HG03558 (cell line): ENCODE measurements at regions not wholly inside any gene's neighbourhood (a gene's known extent, or its start where the extent isn't known, plus 50 kb on each side); places are given as distances from the start of the nearest gene placed in this dataset.
A peak's percentile ranks its signal among the peaks of the same experiment; 100 is the strongest.
"Not testable (repeated sequence)": the region's sequence is repeated elsewhere in the genome, so short reads cannot be mapped to it uniquely, and the experiment has no call there.

Experiments
- ATAC-seq: cut with Tn5 transposase; IDR thresholded peaks from one replicate; pipeline ENCODE4 v1.9.1; 2021; ENCODE audit warnings: moderate number of reproducible peaks; ENCODE audit not compliant: unreplicated experiment; ENCODE audit errors: extremely low read depth

DNA sequence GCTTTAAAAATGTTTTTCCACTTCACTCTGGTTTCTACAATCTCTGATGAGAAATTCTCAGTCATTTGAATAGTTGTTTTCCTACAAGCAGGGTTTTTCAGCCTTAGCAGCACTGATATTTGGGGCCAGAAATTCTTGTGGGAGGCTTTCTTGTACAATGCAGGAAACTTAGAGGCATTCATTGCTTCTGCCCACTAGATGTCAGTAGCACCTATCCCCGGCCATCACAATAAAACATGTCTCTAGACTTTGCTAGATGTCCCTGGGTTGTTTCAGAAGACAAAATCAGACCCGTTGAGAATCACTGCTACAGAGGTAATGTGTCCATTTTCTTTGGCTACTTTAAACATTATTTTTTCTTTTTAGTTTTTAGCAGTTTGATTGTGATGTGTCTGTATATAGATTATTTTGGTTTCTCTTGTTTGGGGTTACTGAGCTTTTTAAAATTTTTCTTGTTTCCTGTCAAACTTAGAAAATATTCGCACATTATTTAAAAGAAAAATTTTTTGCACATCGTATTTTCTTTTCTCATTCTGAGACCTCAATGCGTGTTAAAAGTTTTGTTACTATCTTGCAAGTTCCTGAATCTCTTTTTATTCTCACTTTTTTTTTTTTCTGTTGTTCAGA is 60.8 kb upstream of the CCDC179 start:
- ATAC-seq, result peak; percentile 93

DNA sequence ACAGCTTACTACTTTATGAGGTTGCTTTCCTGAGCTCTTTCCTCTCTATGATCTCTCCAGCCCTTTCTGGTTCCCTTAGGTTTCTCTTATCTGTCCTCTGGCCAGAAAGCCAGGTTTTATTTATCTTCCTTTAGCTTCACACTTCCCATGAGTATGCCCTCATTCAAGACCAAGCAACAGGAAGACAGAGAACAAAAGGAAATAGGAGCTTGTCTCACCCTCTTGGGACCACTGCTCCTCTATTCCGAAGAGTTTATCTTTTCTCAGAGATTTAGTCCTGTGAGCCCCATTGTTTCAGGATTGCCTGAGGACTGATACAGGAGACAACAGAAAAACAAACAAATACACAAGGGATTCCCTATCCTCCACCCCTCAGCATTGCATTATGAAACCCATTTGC is 62.4 kb upstream of the CCDC179 start:
- no peak for ATAC-seq

DNA sequence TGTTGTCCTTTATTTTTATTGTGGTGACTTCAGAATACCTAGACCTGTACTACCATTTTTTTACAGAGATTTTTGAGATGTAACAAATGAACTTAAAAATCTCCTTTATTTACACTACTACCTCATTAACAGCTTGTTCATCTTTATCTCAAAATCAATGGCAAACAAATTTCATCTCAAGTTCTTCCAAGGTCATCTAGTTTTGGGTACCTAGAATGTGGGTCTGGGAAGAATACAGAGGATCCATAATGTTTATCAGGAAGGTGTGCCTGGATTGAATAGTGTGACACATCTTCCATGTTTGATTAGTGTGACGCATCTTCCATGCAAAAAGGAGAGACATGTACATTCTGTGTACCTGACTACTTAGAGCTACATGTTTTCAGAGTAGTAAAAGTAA is 63.3 kb upstream of the CCDC179 start:
- ATAC-seq, result no peak

DNA sequence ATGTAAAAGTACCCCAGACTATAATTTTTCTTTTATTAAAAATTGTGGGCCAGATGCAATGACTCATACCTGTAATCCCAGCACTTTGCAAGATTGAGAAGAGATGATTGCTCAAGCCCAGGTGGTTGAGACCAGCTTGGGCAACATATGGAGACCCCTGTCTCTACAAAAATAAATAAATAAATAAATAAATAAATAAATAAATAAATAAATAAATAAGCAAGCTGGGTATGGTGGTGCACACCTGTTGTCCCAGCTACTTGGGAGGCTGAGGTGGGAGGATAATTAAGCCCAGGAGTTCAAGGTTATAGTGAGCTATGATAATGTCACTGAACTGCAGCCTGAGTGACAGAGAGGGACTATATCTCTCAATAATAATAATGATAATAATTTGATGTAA is 66.1 kb upstream of the CCDC179 start:
- no peak for ATAC-seq

DNA sequence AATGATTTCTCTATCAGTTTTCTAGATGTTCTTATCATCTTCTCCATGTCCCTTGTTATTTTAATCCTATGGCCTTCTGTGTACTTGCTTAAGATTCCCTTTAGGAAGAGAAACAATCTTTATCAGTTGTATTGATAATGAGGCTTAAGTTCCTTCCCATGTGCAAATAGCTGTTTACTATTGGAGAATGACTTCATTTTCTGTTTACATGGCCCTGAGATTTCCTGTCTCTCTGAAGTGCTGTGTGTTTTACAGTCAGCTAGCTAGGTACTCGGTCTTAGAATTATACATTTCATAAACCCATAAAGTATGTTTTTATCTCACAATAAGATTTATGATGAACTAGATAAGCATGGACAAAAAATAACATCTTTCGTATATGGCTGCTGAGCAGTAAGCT is 67.5 kb upstream of the CCDC179 start:
- ATAC-seq, result no peak

DNA sequence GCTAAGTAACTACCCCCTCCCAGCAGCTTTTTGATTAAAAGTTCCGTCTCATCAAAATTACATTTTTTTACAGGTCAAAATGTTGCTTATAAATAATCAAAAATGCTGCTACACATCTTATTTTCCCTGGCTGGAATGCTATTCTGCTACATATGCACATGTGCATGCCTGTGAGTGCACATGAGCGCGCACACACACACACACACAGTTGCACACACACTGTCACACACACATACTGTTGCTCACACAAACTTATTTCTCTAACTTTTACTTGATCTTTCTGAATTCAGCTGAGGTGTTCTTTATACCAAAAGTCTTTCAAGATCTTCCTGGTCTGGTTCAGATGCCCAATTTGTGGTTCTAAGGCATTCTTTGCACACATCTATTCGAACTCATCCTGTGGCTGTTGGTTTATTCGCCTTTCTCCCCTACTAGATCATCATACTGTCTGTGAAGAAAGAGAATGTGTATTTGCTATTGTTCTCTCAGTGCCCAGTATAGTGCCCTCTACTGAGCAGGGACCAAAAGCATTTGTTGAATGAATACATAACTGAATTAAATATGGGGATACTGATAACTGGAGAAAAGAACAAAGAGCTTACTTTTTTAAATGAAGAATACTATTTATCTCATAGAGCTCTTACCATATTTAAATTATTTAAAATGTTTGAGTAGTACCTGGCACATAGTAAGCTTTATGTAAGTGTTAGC is 68.1 kb upstream of the CCDC179 start:
- ATAC-seq, result no peak

DNA sequence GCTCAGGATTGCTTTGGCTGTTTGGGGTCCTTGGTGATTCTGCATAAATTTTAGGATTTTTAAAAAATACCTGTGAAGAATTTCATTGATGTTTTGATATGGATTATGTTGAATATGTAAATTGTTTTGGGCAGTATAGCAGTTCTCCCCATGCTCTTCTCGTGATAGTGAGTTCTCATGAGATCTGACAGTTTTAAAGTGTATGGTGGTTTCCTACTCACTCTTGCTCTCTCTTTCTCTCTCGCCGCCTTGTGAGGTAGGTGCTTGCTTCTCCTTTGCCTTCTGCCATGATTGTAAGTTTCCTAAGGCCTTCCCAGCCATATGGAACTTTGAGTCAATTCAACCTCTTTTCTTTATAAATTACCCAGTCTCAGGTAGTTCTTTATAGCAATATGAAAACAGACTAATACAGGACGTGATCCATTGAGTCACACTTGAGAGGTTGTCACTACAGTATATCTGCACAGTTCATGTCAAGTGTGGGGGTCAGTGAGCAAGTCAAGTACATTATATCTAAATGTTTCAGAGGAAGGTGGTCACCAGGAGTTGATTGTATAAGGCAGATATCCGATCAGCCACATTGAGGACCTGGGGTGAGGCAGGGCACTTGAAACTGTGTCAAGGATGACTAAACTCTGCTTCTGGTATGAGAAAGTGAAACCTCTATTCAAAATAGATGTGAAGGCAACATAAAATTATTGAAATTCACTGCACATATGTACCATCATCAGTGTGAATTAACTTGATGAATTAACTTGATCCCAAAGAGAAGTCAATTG is 70.7 kb upstream of the CCDC179 start:
- ATAC-seq, result peak; percentile 97

DNA sequence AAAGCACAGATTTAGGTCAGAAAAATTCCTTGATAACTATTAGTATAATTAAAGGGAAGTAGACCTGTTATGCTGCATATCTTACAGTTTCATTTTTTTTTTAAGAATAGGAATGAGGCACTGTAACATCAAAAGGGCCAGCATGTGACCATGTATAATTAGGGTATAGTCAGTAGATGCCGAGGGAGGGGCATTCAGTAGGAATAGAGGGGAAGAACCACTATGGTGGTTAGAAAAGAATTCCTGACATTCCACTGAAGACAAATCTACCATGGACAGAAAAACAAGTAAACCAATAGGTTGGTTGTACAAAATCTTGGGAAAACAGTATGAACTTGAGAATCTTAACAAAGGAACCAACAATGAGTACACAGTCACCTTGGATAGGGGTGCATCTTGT is 78.4 kb upstream of the CCDC179 start:
- ATAC-seq, result no peak

DNA sequence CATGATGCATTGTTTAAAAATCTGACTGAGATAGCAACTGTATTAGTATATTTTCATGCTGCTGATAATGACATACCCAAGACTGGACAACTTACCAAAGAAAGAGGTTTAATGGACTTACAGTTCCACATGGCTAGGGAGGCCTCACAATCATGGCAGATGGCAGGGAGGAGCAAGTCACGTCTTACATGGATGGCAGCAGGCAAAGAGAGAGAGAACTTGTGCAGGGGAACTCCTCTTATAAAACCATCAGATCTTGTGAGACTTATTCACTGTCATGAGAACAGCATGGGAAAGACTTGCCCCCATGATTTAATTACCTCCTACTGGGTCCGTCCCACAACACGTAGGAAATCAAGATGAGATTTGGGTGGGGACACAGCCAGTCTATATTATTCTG is 81.3 kb upstream of the CCDC179 start:
- ATAC-seq, result not testable (repeated sequence)

DNA sequence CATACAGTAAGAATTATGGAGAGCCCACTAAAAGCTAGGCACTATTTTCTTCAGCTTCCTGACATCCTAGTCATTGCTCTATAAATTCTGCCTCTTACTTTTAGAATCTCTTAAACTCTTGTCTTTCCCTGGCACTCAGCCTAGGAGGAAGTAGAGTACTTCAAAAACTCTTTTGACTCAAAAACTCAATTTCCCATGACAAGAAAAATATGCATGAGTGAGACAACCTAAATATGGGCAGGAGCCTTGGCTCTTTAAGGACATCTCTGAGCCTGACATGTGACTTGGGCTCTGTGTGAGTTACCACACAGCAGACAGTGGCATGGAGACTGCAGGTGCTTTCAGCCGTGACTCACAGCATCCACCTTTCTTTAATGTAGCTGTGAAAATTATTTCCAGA is 97.5 kb upstream of the CCDC179 start:
- no peak for ATAC-seq

DNA sequence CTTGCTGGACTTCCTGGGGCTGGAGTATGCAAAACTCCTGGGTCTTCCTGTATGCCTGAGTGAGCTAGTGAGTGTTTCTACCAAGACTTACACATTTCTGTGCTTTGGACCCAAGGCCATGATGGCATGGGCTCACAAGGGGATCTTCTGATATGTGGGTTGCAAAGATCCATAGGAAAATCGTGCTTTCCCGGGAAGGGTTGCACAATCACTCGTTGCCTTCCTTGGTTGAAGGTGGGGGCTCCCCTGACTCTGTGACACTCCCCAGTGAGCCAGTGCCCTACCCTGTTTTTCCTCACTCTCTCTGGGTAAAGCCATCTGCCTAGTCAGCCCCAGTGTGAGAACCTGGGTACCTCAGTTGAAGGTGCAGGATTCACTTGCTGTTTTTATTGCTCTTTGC is 114.0 kb upstream of the CCDC179 start:
- ATAC-seq, result no peak

DNA sequence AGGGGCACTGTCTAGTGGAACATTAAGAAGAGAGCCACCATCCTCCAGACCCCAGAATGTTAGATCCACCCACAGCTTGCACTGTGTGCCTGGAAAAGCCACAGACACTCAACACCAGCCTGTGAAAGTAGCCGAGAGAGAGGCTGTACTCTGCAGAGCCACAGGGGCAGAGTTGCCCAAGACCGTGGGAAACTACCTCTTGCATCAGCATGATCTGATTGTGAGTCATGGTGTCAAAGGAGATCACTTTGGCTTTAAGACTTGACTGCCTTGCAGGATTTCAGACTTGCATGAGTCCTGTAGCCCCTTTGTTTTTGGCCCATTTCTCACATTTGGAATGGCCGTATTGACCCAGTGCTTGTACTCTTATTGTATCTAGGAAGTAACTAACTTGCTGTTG is 115.9 kb upstream of the CCDC179 start:
- ATAC-seq, result no peak

DNA sequence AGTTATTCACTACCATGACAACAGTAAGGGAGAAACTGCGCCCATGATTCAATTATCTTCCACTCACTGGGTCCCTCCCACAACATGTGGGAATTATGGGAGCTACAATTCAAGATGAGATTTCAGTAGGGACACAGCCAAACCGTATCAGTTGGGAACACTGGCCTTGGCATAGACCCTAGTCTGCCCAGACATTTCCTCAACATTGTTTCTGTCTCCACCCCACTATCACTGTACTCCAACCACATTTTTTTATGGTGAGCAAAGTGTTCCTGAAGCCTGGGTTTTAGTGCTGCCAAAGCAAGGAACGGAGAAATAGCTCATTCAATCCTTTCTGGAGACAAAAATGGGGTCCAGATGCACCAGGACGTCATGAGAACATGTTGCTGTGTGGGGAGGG is 122.6 kb upstream of the CCDC179 start:
- ATAC-seq, result no peak

DNA sequence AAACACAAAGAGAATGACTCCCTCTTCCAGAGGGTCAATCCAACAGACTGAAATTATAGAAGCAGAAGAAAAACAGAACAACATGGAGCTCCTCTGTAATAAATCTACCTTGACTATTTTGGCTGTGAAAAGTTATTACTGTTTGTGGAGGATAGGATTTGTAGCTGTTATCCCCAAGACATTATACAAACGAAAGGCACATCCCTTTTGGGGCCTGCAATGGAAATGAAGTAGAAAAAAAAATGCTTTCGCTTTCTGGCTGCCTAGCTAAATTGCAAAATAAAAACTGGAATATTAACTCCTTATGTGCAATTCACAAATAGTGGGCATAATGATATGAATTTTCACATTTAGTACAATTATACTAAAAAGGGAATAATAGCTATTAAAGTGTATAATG is 123.8 kb upstream of the CCDC179 start:
- ATAC-seq, result no peak

DNA sequence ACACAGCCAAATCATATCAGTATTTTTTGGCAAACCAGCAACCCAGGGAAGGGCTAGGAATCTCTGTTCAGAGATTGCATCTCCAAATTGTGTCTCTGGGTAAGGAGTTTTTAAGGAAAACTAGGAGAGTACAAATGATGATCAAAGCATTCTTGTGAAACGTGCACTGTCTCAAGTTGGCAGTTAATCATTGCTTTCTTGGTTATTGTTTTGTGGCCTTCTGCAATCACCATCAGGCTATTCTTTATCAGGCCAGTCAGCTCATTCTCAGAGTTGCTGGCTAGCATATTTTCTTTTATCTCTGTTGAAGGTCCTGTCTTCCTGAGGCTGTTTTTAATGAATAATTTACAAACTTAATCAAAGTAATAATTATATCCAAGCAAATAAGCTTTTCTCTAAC is 129.1 kb upstream of the CCDC179 start:
- ATAC-seq, result no peak

DNA sequence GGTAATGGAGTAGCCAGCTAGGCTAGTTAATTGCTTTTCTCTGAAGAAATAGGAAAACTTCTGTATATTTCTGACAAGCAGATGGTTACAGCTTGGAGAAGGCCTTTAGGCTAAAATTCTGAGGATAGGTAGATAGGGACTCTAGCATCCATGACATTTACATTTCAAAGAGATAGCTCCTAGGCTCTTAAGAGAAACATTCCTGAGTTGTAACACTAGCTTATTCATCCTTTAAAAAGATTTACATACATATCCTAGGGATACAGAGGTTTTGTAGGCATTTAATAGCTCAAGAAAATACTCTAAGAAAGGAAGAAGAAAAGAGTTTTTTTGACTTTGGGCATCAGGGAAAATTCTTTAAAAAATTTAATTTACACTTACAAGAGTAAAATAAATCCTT is 130.9 kb upstream of the CCDC179 start:
- ATAC-seq, result no peak

DNA sequence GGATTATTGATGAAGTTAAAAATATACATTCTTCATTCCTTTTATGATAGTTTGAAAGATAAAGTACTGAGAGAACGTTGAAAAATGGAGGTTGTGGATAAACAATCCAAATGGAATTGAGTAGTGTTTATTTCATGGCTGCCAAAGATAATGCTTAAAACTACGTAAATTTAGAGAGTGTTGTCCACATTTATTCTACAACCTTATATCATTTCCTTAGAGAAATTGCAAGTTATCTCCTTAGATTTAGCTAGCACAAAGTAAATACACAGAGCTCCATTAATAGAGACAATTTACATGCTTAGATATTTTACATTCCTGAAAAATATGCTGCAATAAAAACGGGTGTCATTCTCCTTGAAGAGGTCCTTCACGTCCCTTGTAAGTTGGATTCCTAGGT is 146.5 kb upstream of the CCDC179 start:
- ATAC-seq, result no peak

DNA sequence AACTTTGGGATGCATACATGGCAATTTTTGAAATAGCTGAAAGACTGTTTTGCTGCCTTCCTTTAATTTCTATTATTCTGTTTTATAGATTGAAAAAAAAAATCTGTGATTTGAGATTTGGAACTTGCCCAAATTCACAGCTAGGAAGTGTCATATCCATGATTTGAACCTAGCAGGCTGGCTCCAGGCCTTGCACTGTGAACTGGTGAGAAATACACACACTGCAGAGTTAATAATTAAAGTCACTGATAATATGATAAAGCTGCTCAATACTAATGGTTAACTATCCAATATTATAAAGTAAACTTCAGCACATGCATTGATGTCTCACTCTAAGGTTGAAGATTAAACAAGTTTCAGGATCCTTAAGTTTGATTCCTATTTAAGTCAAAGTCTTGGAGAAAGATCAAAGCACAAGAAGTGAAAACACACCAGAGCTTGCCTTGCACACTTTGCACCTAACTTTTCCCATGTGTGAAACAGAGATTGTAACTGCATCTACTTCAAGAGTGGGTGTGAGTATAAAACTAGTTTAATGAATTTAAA is 150.6 kb upstream of the CCDC179 start:
- ATAC-seq, result no peak

DNA sequence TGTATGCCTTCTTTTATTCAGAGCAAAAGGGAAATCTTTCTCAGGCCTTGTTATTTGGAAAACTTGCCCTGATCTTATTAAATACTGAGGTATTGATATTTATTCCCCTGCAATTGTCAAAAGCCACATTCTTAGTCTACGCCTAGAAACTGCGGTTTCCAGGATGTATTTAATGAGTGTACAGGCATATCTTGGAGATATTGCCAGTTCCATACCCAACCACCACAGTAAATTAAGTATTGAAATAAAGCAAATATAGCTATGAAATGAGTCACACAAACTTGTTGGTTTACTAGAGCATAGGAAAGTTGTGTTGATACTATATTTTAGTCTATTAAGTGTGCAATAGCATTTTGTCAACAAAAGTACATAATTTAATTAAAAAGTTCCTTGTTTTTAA is 152.7 kb upstream of the CCDC179 start:
- ATAC-seq, result no peak

DNA sequence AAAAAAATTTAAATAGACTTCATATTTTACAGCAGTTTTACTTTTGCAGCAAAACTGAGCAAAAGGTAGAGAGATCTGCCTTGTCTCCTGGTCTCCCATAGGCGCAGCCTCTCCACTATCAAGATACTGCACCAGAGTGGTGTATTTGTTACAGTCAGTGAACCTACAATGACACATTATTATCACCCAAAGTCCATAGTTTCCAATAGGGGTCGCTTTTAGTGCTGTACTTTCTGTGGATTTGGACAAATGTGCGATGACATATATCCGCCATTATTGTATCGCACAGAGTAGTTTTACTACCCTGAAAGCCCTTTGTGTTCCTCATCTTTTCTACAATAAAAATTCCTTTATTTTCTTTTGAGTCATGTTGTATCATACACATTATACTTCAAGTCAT is 153.2 kb upstream of the CCDC179 start:
- no peak for ATAC-seq

DNA sequence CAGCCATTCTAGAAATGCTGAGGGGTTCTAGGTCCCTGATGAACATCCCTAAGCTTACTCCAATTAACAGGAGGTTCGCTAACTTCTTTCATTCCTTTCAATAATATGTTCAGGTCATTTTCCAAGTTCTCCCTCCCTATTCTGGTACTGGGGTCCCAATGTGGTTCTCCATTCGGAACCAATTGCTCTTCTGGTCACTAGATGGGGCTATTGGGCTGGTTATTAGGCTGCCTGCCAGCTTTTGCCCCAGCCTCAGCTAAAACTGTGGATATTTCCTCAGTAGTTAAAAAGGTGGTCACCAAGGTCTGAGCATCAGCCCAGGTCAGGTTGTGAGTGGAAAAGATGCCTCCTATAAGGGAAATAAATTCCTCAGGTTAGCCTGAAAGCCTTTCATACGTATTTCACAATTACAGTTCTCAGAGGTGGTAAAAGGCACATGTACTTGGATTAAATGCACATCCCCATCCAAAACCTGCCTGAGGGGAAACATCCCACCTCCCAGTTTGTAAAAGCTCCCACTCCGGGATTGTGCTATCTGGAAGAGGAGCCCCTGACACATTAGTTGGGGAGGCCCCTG is 161.1 kb upstream of the CCDC179 start:
- peak; percentile 46 for ATAC-seq
